ENCODE measurements at regions not wholly inside any gene's neighbourhood (a gene's known extent, or its start where the extent isn't known, plus 50 kb on each side); places are given as distances from the start of the nearest gene placed in this dataset.

DNA sequence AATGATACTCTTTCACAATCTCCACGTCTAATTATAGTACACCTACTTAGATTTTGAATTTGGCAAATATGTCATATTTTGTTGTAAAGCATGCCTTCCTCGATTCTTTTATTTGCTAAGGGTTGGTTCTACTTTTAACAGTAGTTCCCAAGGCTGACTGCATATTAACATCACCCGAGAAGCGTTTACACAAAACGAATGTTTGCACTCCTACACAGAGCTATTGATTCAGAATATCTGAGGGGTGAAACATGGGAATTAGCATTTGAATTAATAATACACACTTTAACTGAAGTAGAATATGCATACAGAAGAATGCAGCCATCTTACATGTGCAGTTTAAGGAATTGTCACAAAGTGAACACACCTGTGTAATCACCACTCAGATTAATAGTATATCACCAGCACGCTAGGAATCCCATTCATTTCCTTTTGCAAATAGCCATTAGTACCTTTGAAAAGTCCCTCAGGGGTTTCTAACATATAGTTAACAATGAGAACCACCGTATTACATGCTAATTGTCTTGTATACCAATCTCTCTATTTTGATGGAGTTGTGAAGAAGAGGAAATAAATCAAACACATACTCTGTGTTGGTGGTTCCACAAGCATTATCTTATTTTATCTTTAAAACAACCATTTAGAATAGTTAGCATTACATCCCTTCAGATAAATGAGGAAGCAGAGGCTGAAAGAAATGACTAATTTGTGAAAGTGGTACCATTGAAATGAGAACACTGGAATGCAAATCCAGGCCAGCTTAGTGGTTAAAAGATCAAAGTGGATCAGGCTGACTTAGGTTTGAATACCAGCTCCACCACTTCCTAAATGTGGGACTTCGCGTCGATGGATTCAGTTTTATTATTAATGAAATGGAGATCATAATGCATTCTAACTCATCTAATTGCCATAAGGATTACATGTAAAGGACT lies 317.6 kb downstream of the HDGFL1 start:
- TF ChIP-seq, protein P1, sequence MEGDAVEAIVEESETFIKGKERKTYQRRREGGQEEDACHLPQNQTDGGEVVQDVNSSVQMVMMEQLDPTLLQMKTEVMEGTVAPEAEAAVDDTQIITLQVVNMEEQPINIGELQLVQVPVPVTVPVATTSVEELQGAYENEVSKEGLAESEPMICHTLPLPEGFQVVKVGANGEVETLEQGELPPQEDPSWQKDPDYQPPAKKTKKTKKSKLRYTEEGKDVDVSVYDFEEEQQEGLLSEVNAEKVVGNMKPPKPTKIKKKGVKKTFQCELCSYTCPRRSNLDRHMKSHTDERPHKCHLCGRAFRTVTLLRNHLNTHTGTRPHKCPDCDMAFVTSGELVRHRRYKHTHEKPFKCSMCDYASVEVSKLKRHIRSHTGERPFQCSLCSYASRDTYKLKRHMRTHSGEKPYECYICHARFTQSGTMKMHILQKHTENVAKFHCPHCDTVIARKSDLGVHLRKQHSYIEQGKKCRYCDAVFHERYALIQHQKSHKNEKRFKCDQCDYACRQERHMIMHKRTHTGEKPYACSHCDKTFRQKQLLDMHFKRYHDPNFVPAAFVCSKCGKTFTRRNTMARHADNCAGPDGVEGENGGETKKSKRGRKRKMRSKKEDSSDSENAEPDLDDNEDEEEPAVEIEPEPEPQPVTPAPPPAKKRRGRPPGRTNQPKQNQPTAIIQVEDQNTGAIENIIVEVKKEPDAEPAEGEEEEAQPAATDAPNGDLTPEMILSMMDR (conservative IDR thresholded peaks at IDR 0.05; ENCODE audit: low read length) = no peak
- TF ChIP-seq EZH2phosphoT487 (IDR thresholded peaks at IDR 0.05; ENCODE audit: borderline replicate concordance) = no peak
- no peaks in the 10 kb centered on the region for H3K79me2 ChIP-seq (ENCODE audit: insufficient read depth, low read length)
- no peak overlapping the region for H3K4me2 ChIP-seq (ENCODE audit: low read depth, low read length, poor library complexity, severe bottlenecking)
- H3K9me3 ChIP-seq (ENCODE audit: insufficient read depth, low read depth, low read length) = no peaks in the 10 kb centered on the region
- H3F3A ChIP-seq (ENCODE audit: low read depth) = no peaks in the 10 kb centered on the region
- no peaks in the 10 kb centered on the region for H3K36me3 ChIP-seq (ENCODE audit: insufficient read depth, low read length)
- no peaks in the 10 kb centered on the region for H4K20me1 ChIP-seq (ENCODE audit: insufficient read depth, low read length, poor library complexity, severe bottlenecking)
- H3K4me3 ChIP-seq (ENCODE audit: low read length, poor library complexity, severe bottlenecking) = no peak overlapping the region
- peaks cover 20% of the 10 kb centered on the region for H3K4me1 ChIP-seq (ENCODE audit: insufficient read depth, low read length, poor library complexity, severe bottlenecking)
- H3K9ac ChIP-seq (ENCODE audit: low read depth, low read length, poor library complexity, severe bottlenecking) = no peak overlapping the region
- H3K27me3 ChIP-seq (ENCODE audit: insufficient read depth, low read length, poor library complexity, severe bottlenecking) = no peaks in the 10 kb centered on the region
- no peaks in the 10 kb centered on the region for H3K9me2 ChIP-seq (replicated peaks; ENCODE audit: low read depth, low read length)
- no peak overlapping the region for H2AFZ ChIP-seq (ENCODE audit: low read length)

DNA sequence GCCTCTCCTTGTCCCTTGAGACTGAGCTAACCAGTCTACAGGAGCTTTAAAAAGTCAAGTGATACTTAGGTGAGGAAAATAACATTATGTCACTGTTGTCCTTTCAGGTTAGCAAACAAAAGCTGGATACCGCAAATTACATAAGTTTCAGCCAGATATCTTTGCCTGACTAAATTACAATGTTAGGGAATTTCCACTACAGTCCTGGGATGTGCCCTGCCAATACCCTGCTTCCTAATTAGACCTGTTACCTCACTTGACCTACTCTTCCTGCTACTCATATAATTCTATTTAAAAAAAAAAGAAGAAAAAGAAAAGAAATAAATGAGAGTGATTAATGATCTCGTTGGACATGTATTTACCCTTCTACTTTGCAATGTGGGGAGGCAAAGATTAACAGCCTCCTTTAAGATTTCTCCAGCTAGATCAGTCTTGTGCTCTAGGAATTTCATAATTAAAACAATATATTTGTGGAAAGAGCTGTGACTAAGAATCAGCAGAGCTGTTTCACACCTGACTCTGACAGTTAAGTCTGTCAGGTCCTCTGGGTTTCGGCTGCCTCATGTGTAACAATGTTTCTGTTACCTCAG lies 318.9 kb downstream of the HDGFL1 start:
- Histone ChIP-seq H2AFZ (ENCODE audit: low read length) (no peak overlapping the region), H3K36me3 (ENCODE audit: insufficient read depth, low read length) (no peaks in the 10 kb centered on the region), H3K9ac (ENCODE audit: low read depth, low read length, poor library complexity, severe bottlenecking) (no peak overlapping the region), H3K27me3 (ENCODE audit: insufficient read depth, low read length, poor library complexity, severe bottlenecking) (no peaks in the 10 kb centered on the region), H3K4me3 (ENCODE audit: low read length, poor library complexity, severe bottlenecking) (no peak overlapping the region), H3K4me1 (ENCODE audit: insufficient read depth, low read length, poor library complexity, severe bottlenecking) (peaks cover 11% of the 10 kb centered on the region), H3F3A (ENCODE audit: low read depth) (no peaks in the 10 kb centered on the region), H3K4me2 (ENCODE audit: low read depth, low read length, poor library complexity, severe bottlenecking) (no peak overlapping the region), H3K9me2 (replicated peaks; ENCODE audit: low read depth, low read length) (no peaks in the 10 kb centered on the region), H3K9me3 (ENCODE audit: insufficient read depth, low read depth, low read length) (no peaks in the 10 kb centered on the region), H3K79me2 (ENCODE audit: insufficient read depth, low read length) (no peaks in the 10 kb centered on the region), H4K20me1 (ENCODE audit: insufficient read depth, low read length, poor library complexity, severe bottlenecking) (no peaks in the 10 kb centered on the region)
- no peak for TF ChIP-seq EZH2phosphoT487 (IDR thresholded peaks at IDR 0.05; ENCODE audit: borderline replicate concordance)
- TF ChIP-seq, protein P1 (conservative IDR thresholded peaks at IDR 0.05; ENCODE audit: low read length) = no peak

DNA sequence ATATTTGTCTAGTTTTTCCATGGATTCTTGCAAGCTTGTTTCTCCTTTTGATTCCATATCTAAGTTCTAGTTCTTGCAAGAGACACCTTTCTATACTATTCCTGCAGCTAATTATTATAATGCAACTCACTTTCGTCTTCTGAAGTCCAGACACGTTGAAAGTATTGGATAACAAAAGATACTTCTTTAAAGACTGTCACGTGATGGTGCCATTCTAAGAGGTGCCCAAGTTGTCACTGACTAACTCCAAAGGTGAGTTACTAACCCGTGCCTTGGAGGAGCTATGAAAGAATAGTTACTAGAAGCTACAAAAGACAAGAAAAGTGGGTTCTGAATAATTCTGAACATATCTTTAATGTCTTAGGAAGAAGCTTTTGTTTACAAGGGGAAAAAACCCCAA lies 322.6 kb downstream of the HDGFL1 start:
- no peak overlapping the region for H3K9ac ChIP-seq (ENCODE audit: low read depth, low read length, poor library complexity, severe bottlenecking)
- no peaks in the 10 kb centered on the region for H3K79me2 ChIP-seq (ENCODE audit: insufficient read depth, low read length)
- H3K9me3 ChIP-seq (ENCODE audit: insufficient read depth, low read depth, low read length) = no peaks in the 10 kb centered on the region
- no peaks in the 10 kb centered on the region for H3K27me3 ChIP-seq (ENCODE audit: insufficient read depth, low read length, poor library complexity, severe bottlenecking)
- no peaks in the 10 kb centered on the region for H3K4me1 ChIP-seq (ENCODE audit: insufficient read depth, low read length, poor library complexity, severe bottlenecking)
- H3K9me2 ChIP-seq (replicated peaks; ENCODE audit: low read depth, low read length) = no peaks in the 10 kb centered on the region
- no peak overlapping the region for H2AFZ ChIP-seq (ENCODE audit: low read length)
- H3K4me3 ChIP-seq (ENCODE audit: low read length, poor library complexity, severe bottlenecking) = no peak overlapping the region
- H3K4me2 ChIP-seq (ENCODE audit: low read depth, low read length, poor library complexity, severe bottlenecking) = no peak overlapping the region
- TF ChIP-seq EZH2phosphoT487 (IDR thresholded peaks at IDR 0.05; ENCODE audit: borderline replicate concordance) = no peak
- TF ChIP-seq, protein P1 (conservative IDR thresholded peaks at IDR 0.05; ENCODE audit: low read length) = no peak
- H3K36me3 ChIP-seq (ENCODE audit: insufficient read depth, low read length) = no peaks in the 10 kb centered on the region
- H3F3A ChIP-seq (ENCODE audit: low read depth) = no peaks in the 10 kb centered on the region
- H4K20me1 ChIP-seq (ENCODE audit: insufficient read depth, low read length, poor library complexity, severe bottlenecking) = no peaks in the 10 kb centered on the region

Measured in Loucy (cell line).